Lower lobe of right lung (tissue), 2 donors: ENCODE measurements at regions not wholly inside any gene's neighbourhood (a gene's known extent, or its start where the extent isn't known, plus 50 kb on each side); places are given as distances from the start of the nearest gene placed in this dataset.

Experiments used
- ATAC-seq, 2 donors: fragments of 200-7000 bp; cut with Tn5 transposase; one replicate each; pipeline ENCODE4 v1.9.1; 2020 to 2022; ENCODE audit warnings: mild to moderate bottlenecking in 2 of 2, moderate library complexity in 2 of 2
- DNase-seq: peaks from one replicate; pipeline ENCODE4 v3.0.0-alpha.2; 2020
- H3K27ac ChIP-seq: fragments of 200-600 bp; one replicate; pipeline ENCODE4 v1.8.0; 2022
- H3K27me3 ChIP-seq: fragments of 200-600 bp; one replicate; pipeline ENCODE4 v1.8.0; 2022; ENCODE audit warnings: low read depth
- H3K36me3 ChIP-seq: fragments of 200-600 bp; one replicate; pipeline ENCODE4 v1.8.0; 2022; ENCODE audit warnings: mild to moderate bottlenecking
- H3K4me1 ChIP-seq: fragments of 200-600 bp; one replicate; pipeline ENCODE4 v1.8.0; 2022
- H3K4me3 ChIP-seq: fragments of 200-600 bp; one replicate; pipeline ENCODE4 v1.8.0; 2022; ENCODE audit warnings: mild to moderate bottlenecking
- H3K9me3 ChIP-seq: fragments of 200-600 bp; one replicate; pipeline ENCODE4 v1.8.0; 2022
- intact Hi-C: fragments of 100-400 bp; cut with DNase I; formaldehyde crosslinking; loops from one replicate; pipeline ENCODE4 v1.11.0; 2022
- TF ChIP-seq, protein P1 (sequence below): fragments of 200-600 bp; IDR thresholded peaks from one replicate; pipeline ENCODE4 v1.8.0; 2022; ENCODE audit warnings: antibody characterized with exemption, mild to moderate bottlenecking
- donor health status: DM: no; HTN: yes; CAD: no; lungs with severe emphysema.

DNA sequence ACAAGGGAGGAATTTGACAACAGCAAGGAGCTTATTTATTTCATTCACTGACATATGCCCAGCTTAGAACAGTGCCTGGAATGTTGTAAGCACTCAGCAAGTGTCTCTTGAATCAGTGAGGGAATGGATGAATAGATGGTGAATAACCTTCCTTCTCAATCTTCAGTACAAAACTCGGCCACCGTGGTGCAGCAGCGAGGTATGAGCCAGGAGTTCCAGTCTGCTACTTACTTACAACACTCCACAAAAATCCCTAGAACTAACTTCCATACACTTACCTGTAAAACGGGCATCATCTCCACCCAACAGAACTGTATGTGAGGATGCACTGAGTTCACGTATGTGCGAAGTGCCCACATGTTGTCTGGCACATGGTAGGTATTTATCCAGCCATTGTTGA lies 237.4 kb downstream of the WDR11 start:
- Histone ChIP-seq H3K36me3 (no peaks in the 10 kb centered on the region), H3K9me3 (no peaks in the 10 kb centered on the region), H3K27ac (no peak overlapping the region), H3K4me3 (no peak overlapping the region), H3K27me3 (no peaks in the 10 kb centered on the region), H3K4me1 (no peaks in the 10 kb centered on the region)
- intact Hi-C loops = no loop called here
- TF ChIP-seq, protein P1, sequence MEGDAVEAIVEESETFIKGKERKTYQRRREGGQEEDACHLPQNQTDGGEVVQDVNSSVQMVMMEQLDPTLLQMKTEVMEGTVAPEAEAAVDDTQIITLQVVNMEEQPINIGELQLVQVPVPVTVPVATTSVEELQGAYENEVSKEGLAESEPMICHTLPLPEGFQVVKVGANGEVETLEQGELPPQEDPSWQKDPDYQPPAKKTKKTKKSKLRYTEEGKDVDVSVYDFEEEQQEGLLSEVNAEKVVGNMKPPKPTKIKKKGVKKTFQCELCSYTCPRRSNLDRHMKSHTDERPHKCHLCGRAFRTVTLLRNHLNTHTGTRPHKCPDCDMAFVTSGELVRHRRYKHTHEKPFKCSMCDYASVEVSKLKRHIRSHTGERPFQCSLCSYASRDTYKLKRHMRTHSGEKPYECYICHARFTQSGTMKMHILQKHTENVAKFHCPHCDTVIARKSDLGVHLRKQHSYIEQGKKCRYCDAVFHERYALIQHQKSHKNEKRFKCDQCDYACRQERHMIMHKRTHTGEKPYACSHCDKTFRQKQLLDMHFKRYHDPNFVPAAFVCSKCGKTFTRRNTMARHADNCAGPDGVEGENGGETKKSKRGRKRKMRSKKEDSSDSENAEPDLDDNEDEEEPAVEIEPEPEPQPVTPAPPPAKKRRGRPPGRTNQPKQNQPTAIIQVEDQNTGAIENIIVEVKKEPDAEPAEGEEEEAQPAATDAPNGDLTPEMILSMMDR = no peak
- no peak for DNase-seq
- no peak for ATAC-seq

DNA sequence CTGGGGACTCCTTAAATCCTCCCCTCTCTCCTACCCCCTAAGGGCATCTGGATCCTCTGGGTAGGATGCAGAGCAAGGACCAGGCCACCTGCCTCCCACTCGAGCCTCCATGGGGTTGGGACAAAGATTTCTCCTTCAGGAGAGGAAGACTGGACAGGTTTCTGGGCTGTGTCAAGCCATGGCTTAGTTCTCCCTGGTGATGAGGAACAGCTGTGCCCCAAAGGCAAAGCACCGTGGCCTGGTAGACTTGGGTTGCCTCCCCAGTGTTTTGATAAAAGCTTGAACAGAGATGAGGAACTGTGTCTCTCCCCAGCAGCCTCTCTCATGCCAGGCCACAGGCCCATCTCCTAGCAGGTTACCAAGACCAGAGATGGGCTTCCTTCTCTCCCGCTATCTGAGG lies 238.3 kb downstream of the WDR11 start:
- Histone ChIP-seq H3K27me3 (no peaks in the 10 kb centered on the region), H3K4me1 (peaks cover 1% of the 10 kb centered on the region), H3K36me3 (no peaks in the 10 kb centered on the region), H3K9me3 (no peaks in the 10 kb centered on the region), H3K4me3 (no peak overlapping the region), H3K27ac (no peak overlapping the region)
- intact Hi-C loops = no loop called here
- TF ChIP-seq, protein P1 = no peak
- ATAC-seq = no peak
- DNase-seq = no peak

DNA sequence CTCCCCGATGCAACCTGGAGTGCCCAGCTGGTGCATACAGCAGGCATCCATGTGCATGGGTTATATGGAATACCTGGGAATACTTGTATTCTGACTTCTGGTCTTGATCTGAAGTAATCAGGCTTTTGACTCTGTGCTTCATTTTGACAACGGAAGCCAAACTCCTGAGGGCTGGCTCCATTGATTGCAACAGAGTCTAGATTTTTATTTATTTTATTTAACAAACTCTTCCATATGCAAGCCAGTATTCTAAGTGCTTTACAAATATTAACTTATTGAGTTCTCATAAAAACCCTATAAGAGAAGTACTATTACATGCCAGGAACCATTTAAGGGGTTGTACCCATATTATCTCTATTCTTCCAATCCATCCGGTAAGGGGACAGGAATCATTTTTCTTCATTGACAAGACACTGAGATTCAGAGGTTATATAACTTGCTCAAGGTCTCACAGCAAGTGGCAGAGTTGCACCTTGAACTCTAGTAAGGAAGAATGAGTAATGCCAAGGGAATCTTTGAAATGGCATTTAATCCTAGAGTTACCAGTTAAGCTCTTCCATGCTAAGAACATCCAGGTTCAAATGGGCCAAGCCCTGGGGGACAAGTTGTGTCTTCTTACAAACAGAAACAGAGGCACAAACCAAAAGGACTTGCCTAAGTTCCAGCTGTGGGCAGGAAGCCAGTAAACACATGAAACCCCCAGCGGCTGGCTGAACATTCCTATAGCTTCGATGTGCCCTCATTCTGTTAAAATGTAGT lies 241.0 kb downstream of the WDR11 start:
- intact Hi-C loops = no loop called here
- no peaks in the 10 kb centered on the region for H3K27me3 ChIP-seq
- peak; percentile 32 to 73 for ATAC-seq
- peaks cover 6% of the 10 kb centered on the region for H3K4me1 ChIP-seq
- no peaks in the 10 kb centered on the region for H3K9me3 ChIP-seq
- DNase-seq = no peak
- H3K4me3 ChIP-seq = no peak overlapping the region
- peak overlapping the region; percentile 28 for H3K27ac ChIP-seq
- no peaks in the 10 kb centered on the region for H3K36me3 ChIP-seq
- TF ChIP-seq, protein P1 = no peak

DNA sequence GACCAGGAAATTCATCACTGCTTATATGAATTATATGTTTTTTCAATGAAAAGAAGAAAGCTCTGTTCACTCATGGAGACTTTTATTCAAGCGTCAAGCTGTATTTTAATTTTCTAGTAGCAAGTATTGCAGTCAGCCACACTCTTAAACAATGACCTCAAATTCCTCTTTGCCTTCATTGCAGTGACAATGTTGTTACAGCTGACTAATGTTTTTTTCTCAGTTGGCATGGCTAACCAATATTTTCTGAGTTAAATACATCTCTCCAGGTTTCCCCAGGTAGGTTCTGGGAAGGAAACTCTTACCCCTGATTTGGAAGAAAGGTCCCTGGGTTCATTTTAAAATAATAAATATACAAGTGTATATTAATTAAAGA lies 241.5 kb downstream of the WDR11 start:
- Histone ChIP-seq H3K27me3 (no peaks in the 10 kb centered on the region), H3K4me3 (no peak overlapping the region), H3K9me3 (no peaks in the 10 kb centered on the region), H3K27ac (peak overlapping the region; percentile 13), H3K4me1 (peaks cover 6% of the 10 kb centered on the region), H3K36me3 (no peaks in the 10 kb centered on the region)
- TF ChIP-seq, protein P1 = no peak
- intact Hi-C loops = no loop called here
- ATAC-seq = peak in 1 of 2 donors; percentile 62
- DNase-seq = no peak

DNA sequence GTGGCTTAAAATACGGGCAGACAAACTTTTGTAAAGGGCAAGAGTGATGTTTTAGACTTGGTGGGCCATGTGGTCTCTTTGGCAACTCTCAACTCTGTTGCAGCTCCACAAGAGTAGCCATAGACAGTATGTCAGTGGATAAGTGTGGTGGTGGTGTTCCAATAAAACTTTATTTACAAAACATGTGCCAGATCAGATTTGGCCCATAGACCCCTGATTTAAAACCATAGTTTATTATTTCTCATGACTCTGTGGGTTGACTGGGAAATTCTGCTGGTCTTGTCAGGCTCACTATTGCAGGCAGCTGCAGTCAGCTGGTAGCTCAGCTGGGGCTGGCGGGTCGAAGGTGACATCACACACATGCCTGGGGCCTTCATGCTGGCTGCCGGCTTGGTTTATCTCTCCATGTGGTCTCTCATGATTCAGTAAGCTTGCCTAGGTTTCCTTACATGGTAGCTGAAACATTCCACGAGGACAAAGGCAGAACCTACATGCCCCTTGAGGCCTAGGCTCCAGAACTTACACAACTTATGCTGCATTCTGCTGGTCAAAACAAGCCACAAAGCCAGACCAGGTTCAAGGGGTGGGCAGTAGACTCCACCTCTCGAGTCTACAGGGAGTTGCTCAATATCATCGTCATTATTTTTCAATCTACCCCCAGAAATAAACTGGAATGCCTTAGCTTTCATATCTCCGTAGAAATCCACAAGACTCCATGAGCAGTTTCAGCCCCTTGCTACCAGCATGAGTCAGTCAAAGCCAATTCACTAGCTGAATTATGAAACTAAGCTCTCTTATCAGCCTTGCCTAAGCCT lies 245.7 kb downstream of the WDR11 start:
- intact Hi-C loops = no loop called here
- Histone ChIP-seq H3K4me1 (peaks cover 6% of the 10 kb centered on the region), H3K4me3 (no peak overlapping the region), H3K27ac (peak overlapping the region; percentile 47), H3K27me3 (no peaks in the 10 kb centered on the region), H3K9me3 (no peaks in the 10 kb centered on the region), H3K36me3 (no peaks in the 10 kb centered on the region)
- DNase-seq (no peak), ATAC-seq (peak; percentile 74 to 76)
- TF ChIP-seq, protein P1 = no peak
